ENCODE measurements at regions not wholly inside any gene's neighbourhood (a gene's known extent, or its start where the extent isn't known, plus 50 kb on each side); places are given as distances from the start of the nearest gene placed in this dataset.

DNA sequence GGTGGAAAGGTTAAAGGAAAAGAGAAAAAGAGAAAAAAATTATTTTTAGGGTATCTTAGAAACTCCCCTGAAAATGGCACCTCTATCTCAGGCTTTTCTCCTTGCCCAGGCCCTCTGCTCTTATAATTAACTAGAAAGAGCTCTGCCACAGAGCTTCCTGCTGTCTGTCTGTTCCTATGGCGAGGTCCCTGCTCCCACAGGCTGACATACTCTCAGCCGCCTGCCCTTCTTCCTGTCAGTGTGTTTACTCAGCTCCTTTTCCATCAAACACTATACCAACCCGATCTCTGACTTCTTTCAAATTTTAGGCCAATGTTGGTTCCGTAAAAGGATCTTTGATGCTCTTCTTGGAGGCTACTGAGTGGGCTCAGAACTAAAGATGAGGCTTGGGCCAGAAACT lies 482.6 kb downstream of the DMAC1 start:
- TF ChIP-seq, protein P1, sequence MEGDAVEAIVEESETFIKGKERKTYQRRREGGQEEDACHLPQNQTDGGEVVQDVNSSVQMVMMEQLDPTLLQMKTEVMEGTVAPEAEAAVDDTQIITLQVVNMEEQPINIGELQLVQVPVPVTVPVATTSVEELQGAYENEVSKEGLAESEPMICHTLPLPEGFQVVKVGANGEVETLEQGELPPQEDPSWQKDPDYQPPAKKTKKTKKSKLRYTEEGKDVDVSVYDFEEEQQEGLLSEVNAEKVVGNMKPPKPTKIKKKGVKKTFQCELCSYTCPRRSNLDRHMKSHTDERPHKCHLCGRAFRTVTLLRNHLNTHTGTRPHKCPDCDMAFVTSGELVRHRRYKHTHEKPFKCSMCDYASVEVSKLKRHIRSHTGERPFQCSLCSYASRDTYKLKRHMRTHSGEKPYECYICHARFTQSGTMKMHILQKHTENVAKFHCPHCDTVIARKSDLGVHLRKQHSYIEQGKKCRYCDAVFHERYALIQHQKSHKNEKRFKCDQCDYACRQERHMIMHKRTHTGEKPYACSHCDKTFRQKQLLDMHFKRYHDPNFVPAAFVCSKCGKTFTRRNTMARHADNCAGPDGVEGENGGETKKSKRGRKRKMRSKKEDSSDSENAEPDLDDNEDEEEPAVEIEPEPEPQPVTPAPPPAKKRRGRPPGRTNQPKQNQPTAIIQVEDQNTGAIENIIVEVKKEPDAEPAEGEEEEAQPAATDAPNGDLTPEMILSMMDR (IDR thresholded peaks at IDR 0.05; ENCODE audit: low read depth, low read length): no peak
- TF ChIP-seq EZH2phosphoT487 (IDR thresholded peaks at IDR 0.05; ENCODE audit: low read depth): no peak

Data from OCI-LY3 (cell line).